ENCODE measurements at regions not wholly inside any gene's neighbourhood (a gene's known extent, or its start where the extent isn't known, plus 50 kb on each side); places are given as distances from the start of the nearest gene placed in this dataset.

- FAIRE-seq (no peak), ATAC-seq (no peak)
These were observed 95.6 kb upstream of the NABP1 start for GRCh38 chr2:191582355-191582754.

GRCh38 chr2:191591025-191591424 is 86.9 kb upstream of the NABP1 start:
- 77 to 83% methylated on average over 6 of the region's 6 CpGs for WGBS, 2 donors
- no peaks in the 10 kb centered on the region for H3K36me3 ChIP-seq
- ATAC-seq (no peak), FAIRE-seq (no peak), DNase-seq (no peak)
- H3K27ac ChIP-seq: no peak overlapping the region
- intact Hi-C loops (cut with DNase I): no loop called here
- no peaks in the 10 kb centered on the region for H3K27me3 ChIP-seq
- TF ChIP-seq CTCF (IDR thresholded peaks at IDR 0.05): no peak
- no peaks in the 10 kb centered on the region for H3K9me3 ChIP-seq
- no peak overlapping the region for H3K4me3 ChIP-seq
- H3K4me1 ChIP-seq: no peaks in the 10 kb centered on the region

More at GRCh38 chr2:191582355-191582754, 95.6 kb upstream of the NABP1 start:
- no peaks in the 10 kb centered on the region for H3K4me1 ChIP-seq
- intact Hi-C loops (cut with DNase I): no loop called here
- no peak overlapping the region for H3K4me3 ChIP-seq
- no peak for DNase-seq
- H3K36me3 ChIP-seq: no peaks in the 10 kb centered on the region
- no peaks in the 10 kb centered on the region for H3K27me3 ChIP-seq
- H3K27ac ChIP-seq: no peak overlapping the region
- no peaks in the 10 kb centered on the region for H3K9me3 ChIP-seq
- no peak for TF ChIP-seq CTCF (IDR thresholded peaks at IDR 0.05)

GRCh38 chr2:191593622-191594385 is 84.1 kb upstream of the NABP1 start:
- TF ChIP-seq CTCF (IDR thresholded peaks at IDR 0.05): no peak
- no peaks in the 10 kb centered on the region for H3K36me3 ChIP-seq
- ATAC-seq: no peak
- intact Hi-C loops (cut with DNase I): no loop called here
- H3K27ac ChIP-seq: no peak overlapping the region
- H3K4me1 ChIP-seq: no peaks in the 10 kb centered on the region
- no peak overlapping the region for H3K4me3 ChIP-seq
- no peaks in the 10 kb centered on the region for H3K27me3 ChIP-seq
- no peak for FAIRE-seq
- WGBS, 2 donors: 69 to 87% methylated on average over 5 of the region's 5 CpGs
- DNase-seq: no peak
- no peaks in the 10 kb centered on the region for H3K9me3 ChIP-seq

- H3K9me3 ChIP-seq: no peaks in the 10 kb centered on the region
- ATAC-seq: no peak
- no peaks in the 10 kb centered on the region for H3K4me1 ChIP-seq
- H3K27me3 ChIP-seq: no peaks in the 10 kb centered on the region
- WGBS, 2 donors: 63 to 69% methylated on average over 9 of the region's 9 CpGs
- TF ChIP-seq CTCF (IDR thresholded peaks at IDR 0.05): no peak
- no peak for DNase-seq
- no peak overlapping the region for H3K27ac ChIP-seq
- intact Hi-C loops (cut with DNase I): no loop called here
- no peak for FAIRE-seq
- H3K4me3 ChIP-seq: no peak overlapping the region
- H3K36me3 ChIP-seq: no peaks in the 10 kb centered on the region
These were observed 80.7 kb upstream of the NABP1 start for GRCh38 chr2:191597186-191597751.

- intact Hi-C loops (cut with DNase I): no loop called here
- FAIRE-seq: no peak
- H3K27ac ChIP-seq: no peak overlapping the region
- no peak for TF ChIP-seq CTCF (IDR thresholded peaks at IDR 0.05)
- H3K36me3 ChIP-seq: no peaks in the 10 kb centered on the region
- no peaks in the 10 kb centered on the region for H3K9me3 ChIP-seq
- no peak for ATAC-seq
- DNase-seq: no peak
- H3K4me3 ChIP-seq: no peak overlapping the region
- H3K27me3 ChIP-seq: no peaks in the 10 kb centered on the region
- no peaks in the 10 kb centered on the region for H3K4me1 ChIP-seq
These were observed 79.6 kb upstream of the NABP1 start for GRCh38 chr2:191598296-191598695.
